ENCODE measurements at regions not wholly inside any gene's neighbourhood (a gene's known extent, or its start where the extent isn't known, plus 50 kb on each side); places are given as distances from the start of the nearest gene placed in this dataset.

GRCh38 chr1:112040891-112041740 lies 51.6 kb upstream of the KCND3 start:
- Mint-ChIP-seq H3K27ac (no peak overlapping the region), H3K9me3 (no peaks in the 10 kb centered on the region), H3K36me3 (no peaks in the 10 kb centered on the region), H3K4me1 (no peaks in the 10 kb centered on the region), H3K4me3 (no peak overlapping the region)
- no peak for DNase-seq (ENCODE audit: low spot score in 2 of 2)
- ATAC-seq: no peak

DNA sequence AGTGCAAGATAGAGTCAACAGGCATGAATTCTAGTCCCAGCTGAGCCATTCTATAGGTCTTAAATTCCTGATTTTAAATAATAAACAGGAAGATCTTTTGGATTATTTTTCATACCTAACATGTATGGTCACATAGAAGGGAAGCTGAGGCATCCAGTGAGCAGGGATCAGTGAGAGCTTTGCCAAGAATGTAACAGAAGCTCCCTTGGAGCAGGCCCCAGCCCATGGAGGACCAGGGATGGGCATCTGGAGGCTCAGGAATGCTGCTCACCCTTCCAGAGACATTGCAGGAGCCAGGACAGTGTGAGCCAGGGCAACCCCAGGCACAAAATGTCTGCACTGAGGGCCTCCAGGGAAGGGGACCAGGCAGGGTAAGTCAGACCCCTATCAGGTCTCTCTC lies 54.4 kb upstream of the KCND3 start:
- Mint-ChIP-seq H3K4me1 (no peaks in the 10 kb centered on the region), H3K9me3 (no peaks in the 10 kb centered on the region), H3K4me3 (no peak overlapping the region), H3K27ac (no peak overlapping the region), H3K36me3 (no peaks in the 10 kb centered on the region)
- ATAC-seq: no peak
- DNase-seq (ENCODE audit: low spot score in 2 of 2): no peak

- Mint-ChIP-seq H3K9me3 (no peaks in the 10 kb centered on the region), H3K4me1 (no peaks in the 10 kb centered on the region), H3K27ac (no peak overlapping the region), H3K4me3 (no peak overlapping the region), H3K36me3 (no peaks in the 10 kb centered on the region)
- ATAC-seq (no peak), DNase-seq (ENCODE audit: low spot score in 2 of 2) (no peak)
These were observed 55.3 kb upstream of the KCND3 start for GRCh38 chr1:112044745-112045144.

DNA sequence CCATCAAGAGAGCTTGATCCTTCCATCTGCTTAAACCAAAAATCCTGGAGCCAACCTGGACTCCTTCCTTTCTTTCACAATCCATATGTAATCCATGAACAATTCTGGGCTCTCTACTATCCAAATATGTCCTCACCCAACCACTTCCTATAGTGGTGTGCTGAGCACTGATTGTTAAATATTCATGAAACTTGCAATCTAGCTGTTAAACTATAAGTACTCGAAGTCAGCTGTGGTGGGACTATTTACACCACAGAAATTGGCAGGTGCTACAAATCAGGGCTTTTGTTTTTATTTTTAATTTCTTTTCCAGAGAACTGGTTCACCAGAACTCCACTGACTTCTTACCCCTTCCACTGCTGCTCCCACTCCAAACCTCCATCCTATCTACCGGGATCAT lies 57.2 kb upstream of the KCND3 start:
- Mint-ChIP-seq H3K4me3 (no peak overlapping the region), H3K9me3 (no peaks in the 10 kb centered on the region), H3K4me1 (no peaks in the 10 kb centered on the region), H3K36me3 (no peaks in the 10 kb centered on the region), H3K27ac (no peak overlapping the region)
- DNase-seq (ENCODE audit: low spot score in 2 of 2): no peak
- no peak for ATAC-seq

DNA sequence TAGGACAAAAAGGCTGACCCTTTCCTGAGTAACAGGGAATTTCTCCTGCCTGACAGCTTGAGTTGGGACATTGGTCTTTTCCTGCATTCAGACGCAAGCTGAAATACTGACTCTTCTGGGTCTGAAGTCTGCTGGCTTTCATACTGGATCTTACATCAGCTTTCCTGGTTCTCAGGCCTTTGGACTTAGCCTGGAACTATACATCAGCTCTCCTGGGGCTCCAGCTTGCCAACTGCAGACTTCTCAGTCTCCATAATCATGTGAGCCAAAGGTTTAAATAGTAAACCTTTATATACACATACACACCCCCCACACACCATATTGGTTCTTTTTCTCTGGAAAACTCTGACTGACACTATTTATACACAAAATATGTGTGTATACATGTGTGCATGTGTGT lies 59.0 kb upstream of the KCND3 start:
- DNase-seq (ENCODE audit: low spot score in 2 of 2) (no peak), ATAC-seq (no peak)
- no peaks in the 10 kb centered on the region for H3K4me1 Mint-ChIP-seq
- no peaks in the 10 kb centered on the region for H3K9me3 Mint-ChIP-seq
- H3K36me3 Mint-ChIP-seq: no peaks in the 10 kb centered on the region
- H3K27ac Mint-ChIP-seq: no peak overlapping the region
- no peak overlapping the region for H3K4me3 Mint-ChIP-seq

DNA sequence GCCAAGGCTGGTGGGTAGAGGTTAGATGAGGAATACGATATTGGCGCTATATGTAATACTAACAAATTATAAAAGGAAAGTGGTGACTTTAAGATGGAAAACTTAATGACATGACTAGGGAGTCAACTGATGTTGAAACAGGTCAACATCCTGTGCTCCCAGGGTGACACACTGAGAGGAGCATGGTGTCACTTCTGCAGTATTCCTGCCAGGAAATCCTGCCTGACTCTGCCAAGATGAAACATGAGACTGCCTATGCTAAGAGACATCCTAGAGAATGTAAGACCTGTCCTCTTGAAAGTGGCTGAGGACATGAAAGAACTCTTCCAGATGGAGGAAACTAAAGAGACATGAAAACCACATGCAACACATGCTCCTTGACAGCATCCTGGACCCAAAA lies 65.0 kb upstream of the KCND3 start:
- no peak overlapping the region for H3K4me3 Mint-ChIP-seq
- ATAC-seq: no peak
- DNase-seq (ENCODE audit: low spot score in 2 of 2): no peak
- H3K9me3 Mint-ChIP-seq: no peaks in the 10 kb centered on the region
- no peaks in the 10 kb centered on the region for H3K36me3 Mint-ChIP-seq
- no peaks in the 10 kb centered on the region for H3K4me1 Mint-ChIP-seq
- H3K27ac Mint-ChIP-seq: no peak overlapping the region

DNA sequence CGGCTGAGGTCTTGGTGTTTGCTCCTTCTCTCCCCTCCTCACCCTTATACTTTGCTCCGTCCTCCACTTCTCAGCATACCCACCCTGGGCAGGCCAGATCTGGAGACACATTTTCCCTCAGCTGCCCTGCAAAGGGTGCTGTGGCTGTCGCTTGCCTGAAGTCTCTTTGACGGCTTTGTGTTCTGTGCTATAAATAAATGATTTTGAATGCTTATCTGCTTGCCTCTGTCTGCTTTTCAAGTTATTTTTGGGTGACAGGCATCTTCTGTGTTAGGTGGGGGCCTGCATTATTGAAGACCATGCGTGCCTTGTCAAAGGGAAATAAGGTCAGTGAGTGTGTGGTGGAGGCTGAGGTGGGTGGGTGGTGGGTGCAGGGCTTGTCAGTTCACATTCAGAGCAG lies 66.9 kb upstream of the KCND3 start:
- H3K4me3 Mint-ChIP-seq: no peak overlapping the region
- no peaks in the 10 kb centered on the region for H3K36me3 Mint-ChIP-seq
- no peak overlapping the region for H3K27ac Mint-ChIP-seq
- ATAC-seq: no peak
- H3K9me3 Mint-ChIP-seq: no peaks in the 10 kb centered on the region
- no peak for DNase-seq (ENCODE audit: low spot score in 2 of 2)
- no peaks in the 10 kb centered on the region for H3K4me1 Mint-ChIP-seq

DNA sequence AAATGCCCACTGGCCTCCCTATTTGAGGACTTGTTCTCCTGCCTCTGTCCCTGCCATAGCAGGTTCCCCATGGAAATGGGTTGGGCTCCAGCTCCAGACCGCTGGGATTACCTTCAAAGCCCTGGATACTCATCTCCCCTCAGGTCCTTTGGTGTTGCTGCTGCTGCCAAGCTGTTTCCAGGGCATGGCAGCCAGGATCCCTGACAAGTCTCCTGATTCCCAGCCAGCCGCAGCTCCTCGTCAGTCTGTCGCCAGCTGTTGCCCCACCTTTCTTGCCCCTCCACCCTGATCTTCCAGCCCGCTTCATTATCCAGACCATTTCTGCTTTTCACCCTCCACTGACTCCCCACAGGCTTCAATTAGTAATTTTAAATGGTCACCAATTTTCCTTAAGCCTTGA lies 68.3 kb upstream of the KCND3 start:
- ATAC-seq (no peak), DNase-seq (ENCODE audit: low spot score in 2 of 2) (no peak)
- no peak overlapping the region for H3K27ac Mint-ChIP-seq
- H3K9me3 Mint-ChIP-seq: no peaks in the 10 kb centered on the region
- no peak overlapping the region for H3K4me3 Mint-ChIP-seq
- H3K4me1 Mint-ChIP-seq: peaks cover 10% of the 10 kb centered on the region
- H3K36me3 Mint-ChIP-seq: no peaks in the 10 kb centered on the region

DNA sequence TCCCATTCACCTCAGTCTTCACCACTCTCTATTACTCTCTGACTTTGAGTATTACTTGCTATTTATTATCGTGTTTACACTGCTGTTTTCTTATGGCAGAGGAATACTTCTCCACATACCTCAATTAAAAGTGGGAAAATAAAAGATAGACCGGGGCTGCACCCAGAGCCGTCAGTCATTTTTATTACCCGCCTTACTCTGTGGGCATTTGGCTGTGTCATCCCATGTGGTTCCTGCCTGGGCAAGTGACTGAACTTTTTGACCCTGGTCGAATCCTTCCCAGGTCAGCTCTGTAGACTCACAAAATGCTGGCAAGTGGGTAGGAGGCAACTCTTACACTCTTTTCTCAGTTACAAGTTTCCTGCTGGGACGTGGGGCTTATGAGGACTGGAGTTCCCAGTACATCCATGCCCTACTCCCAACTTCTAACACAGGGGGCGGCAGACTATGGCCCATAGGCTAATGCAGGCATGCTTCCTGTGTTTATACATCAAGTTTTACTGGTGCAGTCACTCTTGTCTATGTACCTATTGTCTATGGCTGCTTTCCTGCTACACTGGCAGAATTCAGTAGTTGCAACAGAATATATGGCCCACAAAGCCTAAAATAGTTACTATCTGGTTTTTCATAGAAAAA lies 69.5 kb upstream of the KCND3 start:
- Mint-ChIP-seq H3K4me1 (peaks cover 10% of the 10 kb centered on the region), H3K4me3 (no peak overlapping the region), H3K27ac (no peak overlapping the region), H3K9me3 (no peaks in the 10 kb centered on the region), H3K36me3 (no peaks in the 10 kb centered on the region)
- ATAC-seq (no peak), DNase-seq (ENCODE audit: low spot score in 2 of 2) (no peak)

DNA sequence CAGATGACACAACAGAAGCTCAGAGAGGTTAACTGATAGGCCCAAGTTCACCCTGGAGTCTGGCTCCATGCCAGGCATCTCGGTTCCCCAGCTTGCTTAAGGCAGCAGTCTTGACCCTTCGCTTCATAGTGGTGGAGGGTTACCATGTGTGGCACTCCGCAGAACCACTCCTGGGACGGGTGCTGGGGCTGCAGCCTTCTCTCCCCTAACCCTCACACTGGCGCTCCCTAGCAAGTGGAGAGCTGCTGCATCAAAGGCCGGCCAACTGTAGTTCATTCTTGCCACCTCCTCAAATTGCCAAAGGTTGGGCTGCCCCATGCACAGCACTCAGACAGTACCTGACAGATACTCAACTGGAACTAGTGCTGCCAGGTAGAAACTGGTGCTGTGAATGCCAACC lies 70.2 kb upstream of the KCND3 start:
- Mint-ChIP-seq H3K4me1 (peaks cover 10% of the 10 kb centered on the region), H3K27ac (no peak overlapping the region), H3K36me3 (no peaks in the 10 kb centered on the region), H3K4me3 (no peak overlapping the region), H3K9me3 (no peaks in the 10 kb centered on the region)
- DNase-seq (ENCODE audit: low spot score in 2 of 2) (no peak), ATAC-seq (no peak)

GRCh38 chr1:112060261-112060660 lies 70.8 kb upstream of the KCND3 start:
- H3K36me3 Mint-ChIP-seq: no peaks in the 10 kb centered on the region
- H3K27ac Mint-ChIP-seq: no peak overlapping the region
- H3K4me1 Mint-ChIP-seq: peaks cover 10% of the 10 kb centered on the region
- ATAC-seq: no peak
- no peak overlapping the region for H3K4me3 Mint-ChIP-seq
- DNase-seq (ENCODE audit: low spot score in 2 of 2): no peak
- H3K9me3 Mint-ChIP-seq: no peaks in the 10 kb centered on the region

DNA sequence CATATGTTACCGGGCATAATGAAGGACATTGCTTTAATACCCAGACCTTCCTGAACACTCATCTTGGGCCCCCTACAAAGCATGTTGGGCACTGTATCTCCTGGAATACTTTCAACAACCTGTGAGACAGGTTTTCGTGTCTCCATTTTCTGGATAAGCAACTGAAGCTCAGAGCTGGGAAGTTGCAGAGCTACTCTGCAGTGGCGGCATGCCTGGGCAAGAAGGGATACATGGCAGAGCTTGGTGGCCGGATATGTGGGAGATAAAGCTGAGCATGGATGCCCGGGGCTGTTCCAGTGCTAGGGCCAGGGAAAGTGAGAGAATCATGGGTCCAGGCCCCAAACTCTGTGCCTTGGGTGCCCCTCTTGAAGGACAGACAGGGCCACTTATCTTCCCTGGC lies 71.6 kb upstream of the KCND3 start:
- DNase-seq (ENCODE audit: low spot score in 2 of 2): no peak
- Mint-ChIP-seq H3K36me3 (no peaks in the 10 kb centered on the region), H3K27ac (no peak overlapping the region), H3K4me1 (peaks cover 10% of the 10 kb centered on the region), H3K4me3 (no peak overlapping the region), H3K9me3 (no peaks in the 10 kb centered on the region)
- no peak for ATAC-seq

DNA sequence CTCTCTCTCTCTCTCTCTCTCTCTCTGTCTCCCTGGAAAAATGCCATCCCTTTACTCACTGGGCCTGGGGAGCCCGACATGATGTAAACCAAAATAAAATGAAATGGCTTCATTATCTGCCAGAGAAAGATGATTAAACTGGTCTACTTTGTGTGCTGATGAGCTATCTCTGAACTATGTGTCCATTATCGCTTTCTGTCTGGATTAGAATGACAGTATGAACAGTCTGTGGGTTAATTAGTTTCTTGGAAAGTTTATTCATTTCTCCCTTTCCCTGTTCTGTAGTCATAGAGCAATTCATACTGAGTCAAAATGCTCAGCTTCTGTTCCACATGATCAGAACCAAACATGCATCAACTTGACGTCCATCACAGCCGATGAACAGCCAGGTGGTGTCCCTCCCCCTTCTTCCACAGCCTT lies 72.4 kb upstream of the KCND3 start:
- H3K36me3 Mint-ChIP-seq: no peaks in the 10 kb centered on the region
- no peak overlapping the region for H3K4me3 Mint-ChIP-seq
- DNase-seq (ENCODE audit: low spot score in 2 of 2) (no peak), ATAC-seq (peak; percentile 80)
- no peaks in the 10 kb centered on the region for H3K9me3 Mint-ChIP-seq
- H3K27ac Mint-ChIP-seq: no peak overlapping the region
- peaks cover 10% of the 10 kb centered on the region for H3K4me1 Mint-ChIP-seq

- no peak overlapping the region for H3K4me3 Mint-ChIP-seq
- DNase-seq (ENCODE audit: low spot score in 2 of 2) (no peak), ATAC-seq (no peak)
- H3K9me3 Mint-ChIP-seq: no peaks in the 10 kb centered on the region
- H3K36me3 Mint-ChIP-seq: no peaks in the 10 kb centered on the region
- peaks cover 10% of the 10 kb centered on the region for H3K4me1 Mint-ChIP-seq
- H3K27ac Mint-ChIP-seq: no peak overlapping the region
These were observed 74.6 kb upstream of the KCND3 start for GRCh38 chr1:112063781-112064728.

- DNase-seq (ENCODE audit: low spot score in 2 of 2): no peak
- no peak for ATAC-seq
- Mint-ChIP-seq H3K4me1 (no peaks in the 10 kb centered on the region), H3K9me3 (peaks cover 4% of the 10 kb centered on the region), H3K27ac (no peak overlapping the region), H3K4me3 (no peak overlapping the region), H3K36me3 (no peaks in the 10 kb centered on the region)
These were observed 78.5 kb upstream of the KCND3 start for GRCh38 chr1:112067989-112068388.

All from stimulated activated effector memory CD8-positive, alpha-beta T cell treated with anti-CD3 and anti-CD28 coated beads, Interleukin-12 subunit alpha, Interleukin-12 subunit beta, amount 100 ng/mL, for 72 hours (primary cell).